CD4-positive, alpha-beta memory T cell (primary cell): ENCODE measurements at regions not wholly inside any gene's neighbourhood (a gene's known extent, or its start where the extent isn't known, plus 50 kb on each side); places are given as distances from the start of the nearest gene placed in this dataset.

Experiments used
- CTCF ChIA-PET: fragments of 350-600 bp; sonication (Branson Sonifier 250); formaldehyde crosslinking; loops from one replicate; lab custom pipeline; 2021; ENCODE audit warnings: inconsistent platforms; ENCODE audit not compliant: partially characterized antibody; lab: Charles Lee
- POLR2A ChIA-PET: fragments of 350-600 bp; sonication (Branson Sonifier 250); formaldehyde crosslinking; loops from one replicate; lab custom pipeline; 2021; ENCODE audit not compliant: partially characterized antibody; lab: Charles Lee
- DNase-seq, 5 donors: peaks; one replicate each; pipeline versions ENCODE4 v3.0.0 to v3.0.0-alpha.2; 2020 to 2022; ENCODE audit warnings: mixed read lengths in 1 of 5
- H3K27ac ChIP-seq: one replicate; pipeline ENCODE4 v1.7.0; 2013; ENCODE audit warnings: low read depth, low read length
- H3K27me3 ChIP-seq: 2 replicates; pipeline ENCODE4 v1.7.0; 2013; ENCODE audit warnings: mild to moderate bottlenecking, low read length, moderate library complexity; ENCODE audit not compliant: insufficient read depth
- H3K36me3 ChIP-seq: 2 replicates; pipeline ENCODE4 v1.7.0; 2013; ENCODE audit warnings: mild to moderate bottlenecking, low read length, moderate library complexity; ENCODE audit not compliant: insufficient read depth
- H3K4me1 ChIP-seq: 2 replicates; pipeline ENCODE4 v1.7.0; 2013; ENCODE audit warnings: mild to moderate bottlenecking, low read length, moderate library complexity; ENCODE audit not compliant: insufficient read depth
- H3K4me3 ChIP-seq, 2 donors: one replicate each; pipeline ENCODE4 v1.7.0; 2013; ENCODE audit warnings: low read length in 2 of 2, mild to moderate bottlenecking in 1 of 2
- H3K9me3 ChIP-seq, 2 donors: one replicate each; pipeline ENCODE4 v1.7.0; 2013; ENCODE audit warnings: low read length in 2 of 2, control low read depth in 1 of 2; ENCODE audit not compliant: control insufficient read depth in 1 of 2
- H3K27ac Mint-ChIP-seq, 7 donors: one replicate each; pipeline ENCODE4 v1.8.0; 2020 to 2021; ENCODE audit warnings: mixed read lengths in 7 of 7, mild to moderate bottlenecking in 6 of 7, inconsistent platforms in 3 of 7, moderate library complexity in 3 of 7
- H3K27me3 Mint-ChIP-seq, 2 donors: one replicate each; pipeline ENCODE4 v1.8.0; 2020 to 2021; ENCODE audit warnings: mixed read lengths in 2 of 2
- H3K36me3 Mint-ChIP-seq, 2 donors: one replicate each; pipeline ENCODE4 v1.8.0; 2020 to 2021; ENCODE audit warnings: mixed read lengths in 2 of 2, inconsistent platforms in 1 of 2, mild to moderate bottlenecking in 1 of 2
- H3K4me1 Mint-ChIP-seq, 4 donors: one replicate each; pipeline ENCODE4 v1.8.0; 2020 to 2021; ENCODE audit warnings: mixed read lengths in 4 of 4, mild to moderate bottlenecking in 1 of 4
- H3K4me3 Mint-ChIP-seq, 8 donors: one replicate each; pipeline ENCODE4 v1.8.0; 2020 to 2021; ENCODE audit warnings: mixed read lengths in 8 of 8, mild to moderate bottlenecking in 7 of 8, moderate library complexity in 6 of 8, inconsistent platforms in 3 of 8
- H3K9me3 Mint-ChIP-seq, 8 donors: one replicate each; pipeline ENCODE4 v1.8.0; 2020 to 2021; ENCODE audit warnings: mixed read lengths in 8 of 8, mild to moderate bottlenecking in 5 of 8, inconsistent platforms in 3 of 8, moderate library complexity in 1 of 8
- intact Hi-C: fragments of 100-400 bp; cut with micrococcal nuclease; formaldehyde crosslinking; loops from one replicate; pipeline ENCODE4 v1.15.1; 2023

- no peak for DNase-seq
- intact Hi-C loops: no loop called here
- Mint-ChIP-seq H3K4me3 (no peak overlapping the region), H3K27me3 (peaks cover 2 to 5% of the 10 kb centered on the region in 2 donors), H3K27ac (no peak overlapping the region), H3K36me3 (peaks cover 0 to 4% of the 10 kb centered on the region in 2 donors), H3K4me1 (no peaks in the 10 kb centered on the region), H3K9me3 (peaks cover 4 to 15% (median 12%) of the 10 kb centered on the region in 8 donors)
- POLR2A ChIA-PET: no interaction called here
- CTCF ChIA-PET: no interaction called here
- no peaks in the 10 kb centered on the region for H3K27me3 ChIP-seq
- no peak overlapping the region for H3K4me3 ChIP-seq
- no peaks in the 10 kb centered on the region for H3K4me1 ChIP-seq
- no peak overlapping the region for H3K27ac ChIP-seq
- no peaks in the 10 kb centered on the region for H3K36me3 ChIP-seq
- H3K9me3 ChIP-seq: no peaks in the 10 kb centered on the region
These were observed 88.7 kb upstream of the ANKRD28 start for GRCh38 chr3:15886521-15886920.

GRCh38 chr3:15887261-15887660 lies 89.5 kb upstream of the ANKRD28 start:
- no peaks in the 10 kb centered on the region for H3K36me3 ChIP-seq
- Mint-ChIP-seq H3K27ac (no peak overlapping the region), H3K4me1 (no peaks in the 10 kb centered on the region), H3K4me3 (no peak overlapping the region), H3K9me3 (peaks cover 4 to 15% (median 12%) of the 10 kb centered on the region in 8 donors), H3K36me3 (peaks cover 0 to 4% of the 10 kb centered on the region in 2 donors), H3K27me3 (peaks cover 2 to 5% of the 10 kb centered on the region in 2 donors)
- intact Hi-C loops: no loop called here
- ChIA-PET POLR2A (no interaction called here), CTCF (no interaction called here)
- no peaks in the 10 kb centered on the region for H3K4me1 ChIP-seq
- no peak for DNase-seq
- no peak overlapping the region for H3K27ac ChIP-seq
- no peaks in the 10 kb centered on the region for H3K27me3 ChIP-seq
- no peak overlapping the region for H3K4me3 ChIP-seq
- no peaks in the 10 kb centered on the region for H3K9me3 ChIP-seq

GRCh38 chr3:15889936-15890335 lies 92.2 kb upstream of the ANKRD28 start:
- Histone ChIP-seq H3K9me3 (no peaks in the 10 kb centered on the region), H3K4me1 (no peaks in the 10 kb centered on the region), H3K27me3 (no peaks in the 10 kb centered on the region), H3K4me3 (no peak overlapping the region), H3K27ac (no peak overlapping the region), H3K36me3 (no peaks in the 10 kb centered on the region)
- Mint-ChIP-seq H3K27ac (no peak overlapping the region), H3K4me3 (no peak overlapping the region), H3K9me3 (peaks cover 4 to 15% (median 12%) of the 10 kb centered on the region in 8 donors), H3K27me3 (peaks cover 2 to 5% of the 10 kb centered on the region in 2 donors), H3K4me1 (no peaks in the 10 kb centered on the region), H3K36me3 (peaks cover 0 to 4% of the 10 kb centered on the region in 2 donors)
- intact Hi-C loops: no loop called here
- DNase-seq: no peak
- CTCF ChIA-PET: no interaction called here
- POLR2A ChIA-PET: no interaction called here

- no peak overlapping the region for H3K27ac ChIP-seq
- ChIA-PET POLR2A (no interaction called here), CTCF (no interaction called here)
- peaks cover 2 to 5% of the 10 kb centered on the region in 2 donors for H3K27me3 Mint-ChIP-seq
- intact Hi-C loops: no loop called here
- DNase-seq: no peak
- no peaks in the 10 kb centered on the region for H3K9me3 ChIP-seq
- H3K4me3 Mint-ChIP-seq: no peak overlapping the region
- no peaks in the 10 kb centered on the region for H3K36me3 Mint-ChIP-seq
- H3K4me1 Mint-ChIP-seq: no peaks in the 10 kb centered on the region
- H3K4me1 ChIP-seq: no peaks in the 10 kb centered on the region
- H3K4me3 ChIP-seq: no peak overlapping the region
- no peak overlapping the region for H3K27ac Mint-ChIP-seq
- no peaks in the 10 kb centered on the region for H3K36me3 ChIP-seq
- H3K9me3 Mint-ChIP-seq: peaks cover 0 to 3% (median 0%) of the 10 kb centered on the region in 8 donors
- no peaks in the 10 kb centered on the region for H3K27me3 ChIP-seq
These were observed 94.8 kb upstream of the ANKRD28 start for GRCh38 chr3:15892311-15893227.

- Mint-ChIP-seq H3K9me3 (peaks cover 0 to 6% (median 0%) of the 10 kb centered on the region in 8 donors), H3K27ac (no peak overlapping the region), H3K4me1 (no peaks in the 10 kb centered on the region), H3K27me3 (peaks cover 0 to 2% of the 10 kb centered on the region in 2 donors), H3K4me3 (no peak overlapping the region), H3K36me3 (no peaks in the 10 kb centered on the region)
- intact Hi-C loops: no loop called here
- ChIA-PET CTCF (no interaction called here), POLR2A (no interaction called here)
- Histone ChIP-seq H3K4me1 (no peaks in the 10 kb centered on the region), H3K27me3 (no peaks in the 10 kb centered on the region), H3K27ac (no peak overlapping the region), H3K36me3 (no peaks in the 10 kb centered on the region), H3K9me3 (no peaks in the 10 kb centered on the region), H3K4me3 (no peak overlapping the region)
- DNase-seq: no peak
These were observed 96.6 kb upstream of the ANKRD28 start for GRCh38 chr3:15894382-15894781.

GRCh38 chr3:15896500-15896899 lies 98.7 kb upstream of the ANKRD28 start:
- H3K4me3 ChIP-seq: no peak overlapping the region
- H3K27ac ChIP-seq: no peak overlapping the region
- Mint-ChIP-seq H3K4me3 (no peak overlapping the region), H3K4me1 (no peaks in the 10 kb centered on the region), H3K27ac (no peak overlapping the region), H3K27me3 (no peaks in the 10 kb centered on the region), H3K9me3 (peaks cover 0 to 6% (median 0%) of the 10 kb centered on the region in 8 donors), H3K36me3 (no peaks in the 10 kb centered on the region)
- H3K9me3 ChIP-seq: no peaks in the 10 kb centered on the region
- H3K27me3 ChIP-seq: no peaks in the 10 kb centered on the region
- intact Hi-C loops: no loop called here
- ChIA-PET CTCF (no interaction called here), POLR2A (no interaction called here)
- DNase-seq: no peak
- H3K4me1 ChIP-seq: no peaks in the 10 kb centered on the region
- no peaks in the 10 kb centered on the region for H3K36me3 ChIP-seq

- Histone ChIP-seq H3K27ac (no peak overlapping the region), H3K27me3 (no peaks in the 10 kb centered on the region), H3K9me3 (no peaks in the 10 kb centered on the region), H3K4me1 (no peaks in the 10 kb centered on the region), H3K4me3 (no peak overlapping the region), H3K36me3 (no peaks in the 10 kb centered on the region)
- CTCF ChIA-PET: interaction anchor here (0.7 kb wide), 1 partner anchor 92 kb away, joined by 3 read pairs; no protein-coding TSS in a partner anchor
- intact Hi-C loops: no loop called here
- Mint-ChIP-seq H3K9me3 (peaks cover 0 to 6% (median 0%) of the 10 kb centered on the region in 8 donors), H3K36me3 (no peaks in the 10 kb centered on the region), H3K4me3 (no peak overlapping the region), H3K27me3 (no peaks in the 10 kb centered on the region), H3K4me1 (no peaks in the 10 kb centered on the region), H3K27ac (no peak overlapping the region)
- POLR2A ChIA-PET: no interaction called here
- DNase-seq: no peak
These were observed 101.6 kb upstream of the ANKRD28 start for GRCh38 chr3:15899388-15899787.
